Stomach (tissue), 8 donors: ENCODE measurements at regions not wholly inside any gene's neighbourhood (a gene's known extent, or its start where the extent isn't known, plus 50 kb on each side); places are given as distances from the start of the nearest gene placed in this dataset.

Experiments used
- DNase-seq, 2 donors: peaks; one replicate each; pipeline versions ENCODE4 v3.0.0 to v3.0.0-alpha.2; 2013 to 2019
- H3K27ac ChIP-seq, 5 donors: fragments of 200-600 bp in 4 of 5; sonication (generic) in 4 of 5; one replicate each; pipeline ENCODE4 v1.5.1; 2013 to 2019; ENCODE audit warnings: mild to moderate bottlenecking in 1 of 5, moderate library complexity in 1 of 5
- H3K27me3 ChIP-seq, 3 donors: fragments of 200-600 bp; sonication (generic); one replicate each; pipeline ENCODE4 v1.5.1; 2017 to 2019; ENCODE audit warnings: mixed run types in 1 of 3
- H3K36me3 ChIP-seq, 4 donors: fragments of 200-600 bp; sonication (generic); 1 replicate in 3 of 4; 2 replicates in 1 of 4; pipeline ENCODE4 v1.5.1; 2016 to 2019
- H3K4me1 ChIP-seq, 4 donors: fragments of 200-600 bp; sonication (generic); one replicate each; pipeline ENCODE4 v1.5.1; 2016 to 2019
- H3K4me3 ChIP-seq, 4 donors: fragments of 200-600 bp; sonication (generic) in 3 of 4; one replicate each; pipeline ENCODE4 v1.5.1; 2016 to 2019; ENCODE audit warnings: mild to moderate bottlenecking in 1 of 4
- H3K9me3 ChIP-seq, 4 donors: fragments of 200-600 bp; sonication (generic); one replicate each; pipeline ENCODE4 v1.5.1; 2016 to 2019
- EP300 ChIP-seq: sonication (generic); formaldehyde crosslinking; IDR thresholded peaks from one replicate; pipeline ENCODE4 v1.6.1; 2017; ENCODE audit warnings: antibody characterized with exemption
- POLR2A ChIP-seq, 4 donors: fragments of 450-650 bp; IDR thresholded peaks; one replicate each; pipeline ENCODE4 v1.6.1; 2016; ENCODE audit warnings: antibody characterized with exemption in 4 of 4, control low read depth in 2 of 4, mild to moderate bottlenecking in 1 of 4, moderate library complexity in 1 of 4
- POLR2AphosphoS5 ChIP-seq, 3 donors: sonication (generic); formaldehyde crosslinking; IDR thresholded peaks; one replicate each; pipeline ENCODE4 v1.6.1; 2016; ENCODE audit warnings: antibody characterized with exemption in 3 of 3
- WGBS, 5 donors: extraction: QIAGEN DNeasy Blood & Tissue Kit in 3 of 5; methylation state at CpG; one replicate each; pipeline versions ENCODE4 v1.1.5 to v1.1.7; 2013 to 2018; 5-methylcytosine and 5-hydroxymethylcytosine counted together
- intact Hi-C: fragments of 100-400 bp; cut with DNase I; formaldehyde crosslinking; loops from one replicate; pipeline ENCODE4 v1.15.1; 2023; ENCODE audit warnings: low total_unique reads
- TF ChIP-seq, protein P1 (sequence below), 7 experiments: fragments of 450-650 bp in 4 of 7; fragments of 200-600 bp in 3 of 7; sonication (generic) in 3 of 7; IDR thresholded peaks; one replicate each; pipeline ENCODE4 v1.5.1; 2016 to 2019; ENCODE audit warnings: antibody characterized with exemption in 7 of 7, control low read depth in 2 of 7, mild to moderate bottlenecking in 1 of 7
- donor health status: healthy with polysubstance abuse.
- donor health status: Bipolar disorder and iron deficiency.
- donor health status: healthy.

DNA sequence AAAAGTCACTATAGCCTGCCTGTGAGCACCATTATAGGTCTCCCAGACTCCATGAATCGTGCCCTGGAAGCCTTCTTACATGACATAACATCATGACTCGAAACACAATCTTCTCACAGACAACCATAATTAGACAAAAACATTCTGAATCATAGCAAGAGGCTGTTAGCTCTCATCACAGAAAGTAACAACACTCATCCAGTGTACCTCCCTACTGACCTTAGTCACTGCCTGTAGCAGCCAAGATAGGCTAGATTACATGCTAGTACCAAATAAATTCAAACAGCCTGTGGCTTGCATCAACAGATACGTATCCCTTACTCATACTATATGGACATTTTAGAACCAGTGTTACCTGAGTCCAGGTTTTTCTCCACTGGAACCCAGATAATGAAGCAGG, 663.8 kb upstream of the FOXG1 start:
- DNase-seq, result no peak
- intact Hi-C loops, result no loop called here
- 42 to 56% (median 45%) methylated on average over 3 of the region's 3 CpGs for WGBS, 5 donors
- no peaks in the 10 kb centered on the region for H3K36me3 ChIP-seq
- TF ChIP-seq, protein P1, sequence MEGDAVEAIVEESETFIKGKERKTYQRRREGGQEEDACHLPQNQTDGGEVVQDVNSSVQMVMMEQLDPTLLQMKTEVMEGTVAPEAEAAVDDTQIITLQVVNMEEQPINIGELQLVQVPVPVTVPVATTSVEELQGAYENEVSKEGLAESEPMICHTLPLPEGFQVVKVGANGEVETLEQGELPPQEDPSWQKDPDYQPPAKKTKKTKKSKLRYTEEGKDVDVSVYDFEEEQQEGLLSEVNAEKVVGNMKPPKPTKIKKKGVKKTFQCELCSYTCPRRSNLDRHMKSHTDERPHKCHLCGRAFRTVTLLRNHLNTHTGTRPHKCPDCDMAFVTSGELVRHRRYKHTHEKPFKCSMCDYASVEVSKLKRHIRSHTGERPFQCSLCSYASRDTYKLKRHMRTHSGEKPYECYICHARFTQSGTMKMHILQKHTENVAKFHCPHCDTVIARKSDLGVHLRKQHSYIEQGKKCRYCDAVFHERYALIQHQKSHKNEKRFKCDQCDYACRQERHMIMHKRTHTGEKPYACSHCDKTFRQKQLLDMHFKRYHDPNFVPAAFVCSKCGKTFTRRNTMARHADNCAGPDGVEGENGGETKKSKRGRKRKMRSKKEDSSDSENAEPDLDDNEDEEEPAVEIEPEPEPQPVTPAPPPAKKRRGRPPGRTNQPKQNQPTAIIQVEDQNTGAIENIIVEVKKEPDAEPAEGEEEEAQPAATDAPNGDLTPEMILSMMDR (IDR thresholded peaks at IDR 0.05), result no peak
- no peak for TF ChIP-seq POLR2AphosphoS5 (IDR thresholded peaks at IDR 0.05)
- TF ChIP-seq POLR2A (IDR thresholded peaks at IDR 0.05), result no peak
- TF ChIP-seq EP300, result no peak
- no peak overlapping the region for H3K27ac ChIP-seq
- no peak overlapping the region for H3K4me3 ChIP-seq
- H3K27me3 ChIP-seq, result no peaks in the 10 kb centered on the region
- H3K9me3 ChIP-seq, result peaks cover 0 to 4% (median 0%) of the 10 kb centered on the region in 4 donors
- no peaks in the 10 kb centered on the region for H3K4me1 ChIP-seq

- 71 to 83% (median 80%) methylated on average over 2 of the region's 2 CpGs for WGBS, 5 donors
- TF ChIP-seq, protein P1 (IDR thresholded peaks at IDR 0.05), result no peak
- TF ChIP-seq EP300, result no peak
- TF ChIP-seq POLR2A (IDR thresholded peaks at IDR 0.05), result no peak
- no peak for TF ChIP-seq POLR2AphosphoS5 (IDR thresholded peaks at IDR 0.05)
- no peak overlapping the region for H3K4me3 ChIP-seq
These were observed 653.3 kb upstream of the FOXG1 start for GRCh38 chr14:28113311-28113710.

DNA sequence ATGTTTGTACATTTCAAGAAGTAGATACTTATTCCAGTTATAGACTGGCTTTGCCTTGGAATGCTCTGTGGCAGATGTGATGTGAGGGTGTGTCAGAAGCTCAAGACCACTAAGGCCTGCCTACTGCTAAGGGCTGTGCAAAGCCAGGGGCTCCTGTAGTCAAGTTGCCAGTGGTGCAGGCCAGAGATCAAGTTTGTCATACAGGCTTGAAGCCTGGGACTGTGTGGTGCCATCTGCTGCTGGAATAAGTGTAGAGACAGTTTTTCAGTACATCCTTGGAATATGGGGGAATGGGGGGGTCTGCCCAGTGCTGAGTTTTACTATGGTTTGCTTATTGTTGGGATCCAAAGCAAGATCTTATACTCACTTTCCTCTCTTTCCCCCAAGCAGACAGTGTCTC, 649.9 kb upstream of the FOXG1 start:
- H3K9me3 ChIP-seq, result peaks cover 0 to 6% (median 0%) of the 10 kb centered on the region in 4 donors
- no peaks in the 10 kb centered on the region for H3K4me1 ChIP-seq
- no peaks in the 10 kb centered on the region for H3K36me3 ChIP-seq
- H3K27ac ChIP-seq, result no peak overlapping the region
- no peak for DNase-seq
- TF ChIP-seq EP300, result no peak
- no peak overlapping the region for H3K4me3 ChIP-seq
- no peaks in the 10 kb centered on the region for H3K27me3 ChIP-seq
- intact Hi-C loops, result no loop called here

More at GRCh38 chr14:28113311-28113710, 653.3 kb upstream of the FOXG1 start:
- H3K4me1 ChIP-seq, result no peaks in the 10 kb centered on the region
- no peaks in the 10 kb centered on the region for H3K27me3 ChIP-seq
- intact Hi-C loops, result no loop called here
- H3K27ac ChIP-seq, result no peak overlapping the region
- peaks cover 0 to 6% (median 0%) of the 10 kb centered on the region in 4 donors for H3K9me3 ChIP-seq
- no peak for DNase-seq
- no peaks in the 10 kb centered on the region for H3K36me3 ChIP-seq

DNA sequence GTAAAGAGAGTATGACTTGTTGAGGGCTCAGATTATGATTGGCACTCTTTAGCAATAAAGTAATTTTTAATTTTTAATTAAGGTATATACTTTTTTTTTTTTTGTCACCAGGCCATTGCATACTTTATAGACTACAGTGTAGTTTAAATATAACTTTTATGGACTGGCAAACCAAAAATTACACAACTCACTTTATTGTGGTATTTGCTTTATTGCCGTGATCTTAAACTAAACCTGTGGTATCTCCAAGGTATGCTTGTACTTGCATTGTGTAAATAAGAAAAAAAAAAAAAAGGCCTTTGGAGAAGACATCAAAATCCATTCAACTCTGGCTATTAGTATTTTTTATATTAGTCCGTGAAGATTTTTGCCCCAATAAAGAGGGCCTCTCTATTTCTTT, 646.7 kb upstream of the FOXG1 start:
- WGBS, 5 donors, result 29 to 67% (median 46%) methylated on average over 2 of the region's 2 CpGs
- DNase-seq, result no peak
- H3K9me3 ChIP-seq, result peaks cover 0 to 10% (median 0%) of the 10 kb centered on the region in 4 donors
- intact Hi-C loops, result no loop called here
- no peak overlapping the region for H3K4me3 ChIP-seq
- TF ChIP-seq, protein P1 (IDR thresholded peaks at IDR 0.05), result no peak
- no peak for TF ChIP-seq POLR2AphosphoS5 (IDR thresholded peaks at IDR 0.05)
- no peak for TF ChIP-seq POLR2A (IDR thresholded peaks at IDR 0.05)
- no peak for TF ChIP-seq EP300
- no peaks in the 10 kb centered on the region for H3K27me3 ChIP-seq
- no peaks in the 10 kb centered on the region for H3K4me1 ChIP-seq
- H3K36me3 ChIP-seq, result no peaks in the 10 kb centered on the region
- H3K27ac ChIP-seq, result no peak overlapping the region

GRCh38 chr14:28120391-28120790, 646.2 kb upstream of the FOXG1 start:
- TF ChIP-seq POLR2AphosphoS5 (IDR thresholded peaks at IDR 0.05) (no peak), EP300 (no peak), POLR2A (IDR thresholded peaks at IDR 0.05) (no peak)
- TF ChIP-seq, protein P1 (IDR thresholded peaks at IDR 0.05), result no peak

More at GRCh38 chr14:28120391-28120790, 646.2 kb upstream of the FOXG1 start:
- intact Hi-C loops, result no loop called here
- Histone ChIP-seq H3K36me3 (no peaks in the 10 kb centered on the region), H3K27me3 (no peaks in the 10 kb centered on the region), H3K4me1 (no peaks in the 10 kb centered on the region), H3K4me3 (no peak overlapping the region), H3K9me3 (peaks cover 0 to 10% (median 0%) of the 10 kb centered on the region in 4 donors), H3K27ac (no peak overlapping the region)
- DNase-seq, result no peak
